ENCODE measurements at regions not wholly inside any gene's neighbourhood (a gene's known extent, or its start where the extent isn't known, plus 50 kb on each side); places are given as distances from the start of the nearest gene placed in this dataset.

GRCh38 chr7:4430227-4430626 lies 251.9 kb upstream of the FOXK1 start:
- Histone ChIP-seq H3K9me3 (ENCODE audit: low read depth, low read length) (0 out of 2 replicates have a peak, but pooled peaks cover 2% of the 10 kb centered on the region), H3K36me3 (ENCODE audit: insufficient read depth, low read length) (no peaks in the 10 kb centered on the region), H3K9ac (ENCODE audit: insufficient read length) (no peak overlapping the region), H3K4me3 (no peak overlapping the region), H3K27ac (no peak overlapping the region)
- no peak for DNase-seq (ENCODE audit: low read depth, low spot score)
- TF ChIP-seq POLR2AphosphoS5 (IDR thresholded peaks at IDR 0.05; ENCODE audit: borderline replicate concordance, low read depth, low read length) = no peak
- no peak for TF ChIP-seq EZH2 (IDR thresholded peaks at IDR 0.05)
- no peak for TF ChIP-seq FOXP2 (optimal IDR thresholded peaks at IDR 0.05; ENCODE audit: control extremely low read depth, extremely low read length, insufficient read depth)

DNA sequence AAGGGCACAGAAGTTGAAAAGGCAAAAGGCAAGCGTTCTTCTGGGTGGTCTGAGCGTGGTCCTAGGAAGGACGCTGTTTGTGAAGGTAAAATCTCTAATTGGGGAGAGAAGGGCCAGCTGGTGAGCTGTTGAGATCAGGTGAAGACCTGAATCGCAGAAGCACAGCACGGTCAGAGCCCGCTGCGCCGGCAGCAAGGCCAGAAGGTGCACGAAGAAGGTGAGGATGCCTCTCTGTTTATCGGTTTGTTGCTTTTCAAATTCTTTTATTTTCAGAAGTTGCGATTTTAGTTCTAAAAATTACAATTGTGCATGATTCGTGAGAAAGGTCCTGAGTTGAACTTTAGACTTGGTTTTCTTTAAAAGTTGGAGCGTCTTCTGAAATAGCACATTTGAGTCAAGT lies 247.8 kb upstream of the FOXK1 start:
- TF ChIP-seq FOXP2 (optimal IDR thresholded peaks at IDR 0.05; ENCODE audit: control extremely low read depth, extremely low read length, insufficient read depth) (no peak), EZH2 (IDR thresholded peaks at IDR 0.05) (no peak), POLR2AphosphoS5 (IDR thresholded peaks at IDR 0.05; ENCODE audit: borderline replicate concordance, low read depth, low read length) (no peak)
- Histone ChIP-seq H3K4me3 (no peak overlapping the region), H3K9ac (ENCODE audit: insufficient read length) (no peak overlapping the region), H3K27ac (no peak overlapping the region), H3K36me3 (ENCODE audit: insufficient read depth, low read length) (no peaks in the 10 kb centered on the region), H3K9me3 (ENCODE audit: low read depth, low read length) (0 out of 2 replicates have a peak, but pooled peaks cover 2% of the 10 kb centered on the region)
- DNase-seq (ENCODE audit: low read depth, low spot score) = no peak

DNA sequence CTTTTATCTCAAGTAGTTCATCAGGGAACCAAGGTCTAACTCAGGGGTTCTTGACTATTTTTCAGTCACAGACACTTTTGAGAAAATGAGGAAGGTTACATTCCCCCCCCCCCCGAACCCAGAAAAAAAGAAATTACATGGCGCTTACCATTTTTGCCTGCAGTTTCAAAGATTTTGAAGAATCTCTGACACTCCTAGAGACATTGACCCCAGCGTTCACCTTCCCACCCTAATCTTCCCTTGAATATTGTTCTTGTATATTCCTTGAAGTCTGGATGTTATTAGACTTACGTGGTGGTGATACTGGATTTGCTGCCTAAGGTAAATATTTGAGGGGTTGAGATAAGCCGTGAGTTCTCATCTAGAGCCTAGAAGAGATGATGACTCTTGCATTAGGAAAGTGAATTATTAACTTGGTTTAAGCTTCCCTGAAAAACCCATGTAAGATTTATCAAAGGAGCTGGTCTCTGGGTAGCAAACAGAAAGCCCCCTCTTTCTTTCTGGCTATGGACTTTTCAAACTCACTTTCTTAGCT lies 245.7 kb upstream of the FOXK1 start:
- no peak overlapping the region for H3K9ac ChIP-seq (ENCODE audit: insufficient read length)
- H3K9me3 ChIP-seq (ENCODE audit: low read depth, low read length) = no peaks in the 10 kb centered on the region
- no peak for DNase-seq (ENCODE audit: low read depth, low spot score)
- H3K27ac ChIP-seq = no peak overlapping the region
- no peak overlapping the region for H3K4me3 ChIP-seq
- H3K36me3 ChIP-seq (ENCODE audit: insufficient read depth, low read length) = no peaks in the 10 kb centered on the region
- TF ChIP-seq FOXP2 (optimal IDR thresholded peaks at IDR 0.05; ENCODE audit: control extremely low read depth, extremely low read length, insufficient read depth) (no peak), EZH2 (IDR thresholded peaks at IDR 0.05) (no peak), POLR2AphosphoS5 (IDR thresholded peaks at IDR 0.05; ENCODE audit: borderline replicate concordance, low read depth, low read length) (no peak)

- H3K36me3 ChIP-seq (ENCODE audit: insufficient read depth, low read length) = no peaks in the 10 kb centered on the region
- DNase-seq (ENCODE audit: low read depth, low spot score) = no peak
- no peak overlapping the region for H3K4me3 ChIP-seq
- H3K9ac ChIP-seq (ENCODE audit: insufficient read length) = no peak overlapping the region
- TF ChIP-seq POLR2AphosphoS5 (IDR thresholded peaks at IDR 0.05; ENCODE audit: borderline replicate concordance, low read depth, low read length) (no peak), FOXP2 (optimal IDR thresholded peaks at IDR 0.05; ENCODE audit: control extremely low read depth, extremely low read length, insufficient read depth) (no peak), EZH2 (IDR thresholded peaks at IDR 0.05) (no peak)
- no peaks in the 10 kb centered on the region for H3K9me3 ChIP-seq (ENCODE audit: low read depth, low read length)
- no peak overlapping the region for H3K27ac ChIP-seq
These were observed 245.2 kb upstream of the FOXK1 start for GRCh38 chr7:4436936-4437335.

DNA sequence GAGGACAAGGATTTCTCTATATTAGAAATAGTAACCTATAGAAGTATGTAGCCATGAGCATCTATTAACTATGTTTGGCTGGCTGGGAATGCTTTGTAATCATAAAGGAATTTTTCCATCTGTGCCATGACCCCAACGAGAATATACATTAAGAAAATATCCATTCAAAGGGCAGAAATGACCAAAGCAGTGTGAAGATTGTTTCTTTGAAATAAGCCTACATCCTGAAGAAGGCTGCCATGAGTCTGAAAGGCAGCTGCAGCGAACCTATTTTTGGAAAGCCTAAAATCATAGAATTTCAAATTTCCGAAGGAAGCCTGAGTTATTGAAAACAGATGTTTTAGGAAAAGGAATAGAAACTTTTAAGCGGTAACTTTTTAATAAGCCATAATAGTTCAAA lies 244.2 kb upstream of the FOXK1 start:
- H3K36me3 ChIP-seq (ENCODE audit: insufficient read depth, low read length) = no peaks in the 10 kb centered on the region
- no peak overlapping the region; the same call in 1 of the 2 replicates for H3K27ac ChIP-seq
- TF ChIP-seq POLR2AphosphoS5 (IDR thresholded peaks at IDR 0.05; ENCODE audit: borderline replicate concordance, low read depth, low read length) (no peak), FOXP2 (optimal IDR thresholded peaks at IDR 0.05; ENCODE audit: control extremely low read depth, extremely low read length, insufficient read depth) (no peak), EZH2 (IDR thresholded peaks at IDR 0.05) (no peak)
- DNase-seq (ENCODE audit: low read depth, low spot score) = peak; percentile 20
- H3K9ac ChIP-seq (ENCODE audit: insufficient read length) = no peak overlapping the region
- H3K4me3 ChIP-seq = peak overlapping the region; percentile 62
- no peaks in the 10 kb centered on the region for H3K9me3 ChIP-seq (ENCODE audit: low read depth, low read length)

DNA sequence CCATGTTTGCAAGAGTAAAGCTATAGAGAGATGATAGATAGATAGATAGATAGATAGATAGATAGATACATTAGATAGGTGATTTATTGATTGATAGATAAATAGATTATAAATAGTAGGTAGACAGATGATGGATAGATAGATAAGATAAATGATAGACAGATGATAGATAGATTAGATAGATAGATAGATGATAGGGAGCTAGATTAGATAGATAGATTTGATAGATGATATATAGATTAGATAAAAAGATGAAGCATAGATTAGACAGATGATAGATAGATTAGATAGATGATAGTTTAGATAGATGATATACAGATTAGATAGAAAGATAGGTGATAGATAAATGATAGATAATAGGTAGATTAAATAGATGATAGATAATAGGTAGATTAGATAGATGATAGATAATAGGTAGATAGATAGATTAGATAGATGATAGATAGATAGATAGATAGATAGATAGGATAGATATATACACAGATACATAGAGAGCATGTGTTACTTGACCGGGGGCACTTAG lies 243.3 kb upstream of the FOXK1 start:
- DNase-seq (ENCODE audit: low read depth, low spot score) = no peak
- H3K9me3 ChIP-seq (ENCODE audit: low read depth, low read length) = no peaks in the 10 kb centered on the region
- no peak overlapping the region for H3K9ac ChIP-seq (ENCODE audit: insufficient read length)
- TF ChIP-seq POLR2AphosphoS5 (IDR thresholded peaks at IDR 0.05; ENCODE audit: borderline replicate concordance, low read depth, low read length) (no peak), EZH2 (IDR thresholded peaks at IDR 0.05) (no peak), FOXP2 (optimal IDR thresholded peaks at IDR 0.05; ENCODE audit: control extremely low read depth, extremely low read length, insufficient read depth) (no peak)
- no peak overlapping the region for H3K27ac ChIP-seq
- no peak overlapping the region for H3K4me3 ChIP-seq
- no peaks in the 10 kb centered on the region for H3K36me3 ChIP-seq (ENCODE audit: insufficient read depth, low read length)

DNA sequence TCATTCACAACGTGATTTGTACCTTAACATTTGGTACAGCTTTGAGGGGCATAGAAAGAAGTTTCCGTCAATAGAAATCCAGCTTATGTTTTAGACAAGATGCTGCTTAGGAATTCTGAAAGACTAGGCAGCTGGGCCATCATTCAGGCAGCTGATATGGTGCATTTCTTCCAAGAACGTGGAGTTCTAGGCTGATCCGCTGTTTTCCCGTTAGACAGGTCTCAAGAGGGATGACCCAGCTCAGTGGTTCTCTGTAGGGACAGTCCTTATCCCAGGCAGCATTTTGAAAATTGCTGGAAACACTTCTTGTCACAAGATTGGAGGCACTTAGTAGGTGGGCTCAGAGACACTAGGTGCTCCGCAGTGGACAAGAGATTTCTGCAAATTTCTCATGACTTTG lies 242.7 kb upstream of the FOXK1 start:
- no peak overlapping the region for H3K4me3 ChIP-seq
- TF ChIP-seq POLR2AphosphoS5 (IDR thresholded peaks at IDR 0.05; ENCODE audit: borderline replicate concordance, low read depth, low read length) = no peak
- no peak for TF ChIP-seq EZH2 (IDR thresholded peaks at IDR 0.05)
- no peak for TF ChIP-seq FOXP2 (optimal IDR thresholded peaks at IDR 0.05; ENCODE audit: control extremely low read depth, extremely low read length, insufficient read depth)
- no peak overlapping the region for H3K27ac ChIP-seq
- no peaks in the 10 kb centered on the region for H3K9me3 ChIP-seq (ENCODE audit: low read depth, low read length)
- H3K9ac ChIP-seq (ENCODE audit: insufficient read length) = no peak overlapping the region
- DNase-seq (ENCODE audit: low read depth, low spot score) = no peak
- H3K36me3 ChIP-seq (ENCODE audit: insufficient read depth, low read length) = no peaks in the 10 kb centered on the region

GRCh38 chr7:4444106-4444505 lies 238.0 kb upstream of the FOXK1 start:
- no peaks in the 10 kb centered on the region for H3K36me3 ChIP-seq (ENCODE audit: insufficient read depth, low read length)
- DNase-seq (ENCODE audit: low read depth, low spot score) = no peak
- no peaks in the 10 kb centered on the region for H3K9me3 ChIP-seq (ENCODE audit: low read depth, low read length)
- H3K4me3 ChIP-seq = no peak overlapping the region
- H3K27ac ChIP-seq = no peak overlapping the region
- no peak overlapping the region for H3K9ac ChIP-seq (ENCODE audit: insufficient read length)
- TF ChIP-seq POLR2AphosphoS5 (IDR thresholded peaks at IDR 0.05; ENCODE audit: borderline replicate concordance, low read depth, low read length) = no peak
- TF ChIP-seq EZH2 (IDR thresholded peaks at IDR 0.05) = no peak
- TF ChIP-seq FOXP2 (optimal IDR thresholded peaks at IDR 0.05; ENCODE audit: control extremely low read depth, extremely low read length, insufficient read depth) = no peak

DNA sequence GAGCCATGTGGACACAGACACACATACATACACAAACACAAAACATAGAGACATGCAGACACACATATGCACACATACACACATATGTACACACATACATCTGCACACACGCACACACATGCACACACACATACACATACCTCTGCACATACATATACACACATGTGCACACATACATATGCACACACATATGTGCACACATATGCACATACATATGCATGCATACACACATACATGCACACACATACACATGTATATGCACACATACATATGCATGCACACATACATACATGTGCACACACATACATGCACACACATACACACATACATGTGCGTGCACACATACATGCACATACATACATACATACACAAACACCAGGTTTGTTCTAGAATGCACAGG lies 236.3 kb upstream of the FOXK1 start:
- Histone ChIP-seq H3K9ac (ENCODE audit: insufficient read length) (no peak overlapping the region), H3K36me3 (ENCODE audit: insufficient read depth, low read length) (no peaks in the 10 kb centered on the region), H3K27ac (no peak overlapping the region), H3K4me3 (no peak overlapping the region), H3K9me3 (ENCODE audit: low read depth, low read length) (no peaks in the 10 kb centered on the region)
- TF ChIP-seq EZH2 (IDR thresholded peaks at IDR 0.05) = no peak
- TF ChIP-seq FOXP2 (optimal IDR thresholded peaks at IDR 0.05; ENCODE audit: control extremely low read depth, extremely low read length, insufficient read depth) = no peak
- no peak for TF ChIP-seq POLR2AphosphoS5 (IDR thresholded peaks at IDR 0.05; ENCODE audit: borderline replicate concordance, low read depth, low read length)
- no peak for DNase-seq (ENCODE audit: low read depth, low spot score)

Data from SK-N-MC (cell line).